ENCODE measurements at regions not wholly inside any gene's neighbourhood (a gene's known extent, or its start where the extent isn't known, plus 50 kb on each side); places are given as distances from the start of the nearest gene placed in this dataset.

GRCh38 chr5:124410539-124411488, 335.6 kb downstream of the ZNF608 start:
- peak in 1 of 2 experiments; percentile 7 for DNase-seq

GRCh38 chr5:124408738-124409453, 337.5 kb downstream of the ZNF608 start:
- no peak for DNase-seq

DNA sequence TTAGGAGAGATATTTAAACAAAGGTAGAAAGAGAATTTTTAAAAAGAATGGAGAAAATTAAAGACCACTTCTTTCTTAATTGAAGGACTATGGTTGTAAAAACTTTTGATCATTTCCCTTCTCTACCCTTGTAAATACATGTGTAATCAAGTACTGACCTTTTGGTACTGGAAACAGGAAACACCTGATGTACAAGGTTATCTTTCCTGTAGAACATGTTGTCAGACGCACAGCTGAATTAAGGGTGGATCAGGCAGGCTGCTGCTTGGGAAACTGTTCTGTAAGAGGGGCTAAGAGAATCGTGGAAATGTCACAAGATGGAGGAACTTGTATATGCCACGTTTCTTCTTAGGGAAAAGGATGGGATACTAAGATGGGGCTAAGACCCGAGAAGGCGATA, 341.6 kb downstream of the ZNF608 start:
- no peak for DNase-seq

DNA sequence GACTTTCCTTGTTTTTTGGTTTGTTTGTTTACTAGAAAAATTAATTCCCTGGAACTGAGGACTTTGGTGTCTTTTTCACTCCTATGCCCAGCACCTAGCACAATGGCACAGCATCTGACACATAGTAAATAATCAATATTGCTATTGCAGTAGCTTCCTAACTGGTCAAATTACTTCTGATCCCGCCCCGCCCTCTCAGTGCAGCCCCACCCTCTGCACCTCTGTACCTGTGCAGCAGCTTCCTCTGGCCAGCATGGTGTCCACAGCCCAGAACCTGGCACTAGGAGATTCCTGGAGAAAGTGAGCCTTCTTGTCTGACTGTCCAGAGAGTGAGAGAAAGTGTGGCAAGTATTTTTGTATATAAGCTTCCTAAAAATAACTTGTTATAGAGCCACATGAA, 343.2 kb downstream of the ZNF608 start:
- no peak for DNase-seq

- DNase-seq: no peak
Observed at GRCh38 chr5:124402144-124402581, 344.3 kb downstream of the ZNF608 start.

DNA sequence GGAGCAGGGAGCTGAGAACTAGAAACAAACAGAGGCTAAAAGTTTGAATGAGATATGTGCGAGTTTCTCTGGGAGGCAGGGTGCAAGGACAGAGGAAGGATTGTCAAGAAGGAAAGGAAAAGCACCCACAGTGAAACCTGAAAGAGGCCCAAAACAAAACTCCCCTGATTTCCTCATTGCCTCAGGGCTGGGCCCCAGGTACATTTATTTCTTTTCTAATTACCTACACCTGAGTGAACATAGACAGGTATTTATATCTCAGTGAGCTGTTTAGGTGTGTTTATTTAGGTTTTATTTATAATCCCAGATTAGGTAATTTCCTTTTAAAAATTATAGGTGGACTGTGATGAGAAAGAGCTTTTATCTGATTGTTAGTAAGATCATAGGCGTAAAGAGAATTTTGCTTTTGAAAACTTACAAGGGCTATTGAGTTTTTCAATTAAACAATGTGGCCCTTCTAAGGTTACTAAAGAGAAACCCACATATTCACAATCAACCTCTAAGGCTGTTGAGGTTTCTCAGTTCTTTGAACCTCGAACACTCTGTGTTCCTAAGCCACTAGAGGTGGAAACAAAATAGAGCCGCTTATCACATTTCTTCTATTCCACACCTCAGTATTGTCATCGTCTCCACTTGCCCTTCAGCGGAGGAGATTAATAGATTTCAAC, 344.8 kb downstream of the ZNF608 start:
- DNase-seq: no peak

DNA sequence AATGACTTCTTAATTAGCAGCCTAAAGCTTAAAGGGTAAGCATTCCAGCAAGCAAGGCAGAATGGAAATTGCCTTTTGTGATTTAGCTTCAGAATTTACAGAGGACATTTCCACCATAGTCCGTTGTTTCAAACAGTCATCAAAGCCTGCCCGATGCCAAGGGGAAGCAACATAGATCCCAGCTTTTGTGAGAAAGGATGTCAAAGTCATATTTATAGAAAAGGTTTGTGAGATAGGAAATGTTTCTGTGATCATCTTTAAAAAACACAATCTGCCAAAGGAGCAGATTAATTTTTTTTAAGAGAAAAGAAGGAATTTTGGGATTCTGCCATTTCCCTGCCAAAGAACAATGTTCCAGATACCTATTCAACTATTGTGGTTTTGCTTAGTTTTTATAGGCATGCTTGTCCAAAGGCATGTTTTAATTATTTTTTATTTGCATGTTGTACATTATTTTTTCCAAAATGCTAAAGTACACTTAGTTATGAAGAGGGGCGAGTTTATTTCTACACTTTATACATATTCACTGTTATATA, 346.9 kb downstream of the ZNF608 start:
- no peak for DNase-seq

DNA sequence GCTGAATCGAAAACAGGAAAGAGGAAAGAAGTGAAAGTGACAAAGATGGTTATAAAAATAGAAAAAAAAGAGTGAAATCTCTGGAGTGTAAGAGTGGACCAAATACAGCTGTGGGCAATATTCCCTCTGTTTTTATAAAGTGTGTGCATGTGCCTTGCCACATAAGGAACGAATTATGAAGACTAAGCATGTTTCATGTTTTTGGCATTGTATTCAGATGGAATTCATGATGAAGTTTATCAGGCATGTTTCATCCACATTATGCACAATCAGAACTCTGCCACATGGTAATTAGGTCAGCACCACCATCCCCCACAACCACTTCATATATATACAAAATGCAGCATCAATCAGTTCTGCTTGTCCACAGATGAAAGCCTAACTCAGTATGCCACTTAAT, 348.0 kb downstream of the ZNF608 start:
- no peak for DNase-seq

DNA sequence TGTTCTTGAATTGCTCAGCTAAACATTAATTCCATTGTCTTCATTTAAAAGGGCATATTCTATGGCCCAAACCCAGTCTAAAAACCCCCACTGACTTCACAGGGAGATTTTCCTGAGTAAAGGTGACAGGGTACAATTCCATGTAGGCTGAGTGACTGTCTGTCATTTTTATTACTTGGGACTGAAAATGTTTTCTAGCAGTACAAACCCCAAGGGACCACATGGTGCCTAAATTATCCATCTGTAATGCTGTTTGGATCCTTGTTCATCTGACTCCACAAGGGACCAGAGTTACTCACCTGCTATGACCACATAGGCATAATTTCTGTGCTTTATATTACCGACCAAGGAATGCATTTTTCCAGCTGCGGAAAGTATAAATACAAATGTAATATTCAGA, 349.1 kb downstream of the ZNF608 start:
- DNase-seq: peak; percentile 1 to 44

- no peak for DNase-seq
Observed at GRCh38 chr5:124395926-124396325, 350.5 kb downstream of the ZNF608 start.

GRCh38 chr5:124395287-124395686, 351.2 kb downstream of the ZNF608 start:
- DNase-seq: no peak

GRCh38 chr5:124394700-124395245, 351.7 kb downstream of the ZNF608 start:
- DNase-seq: no peak

- no peak for DNase-seq
Observed at GRCh38 chr5:124393584-124394379, 352.7 kb downstream of the ZNF608 start.

GRCh38 chr5:124383693-124384092, 362.7 kb downstream of the ZNF608 start:
- DNase-seq: no peak

GRCh38 chr5:124377386-124377785, 369.1 kb downstream of the ZNF608 start:
- DNase-seq: no peak

DNA sequence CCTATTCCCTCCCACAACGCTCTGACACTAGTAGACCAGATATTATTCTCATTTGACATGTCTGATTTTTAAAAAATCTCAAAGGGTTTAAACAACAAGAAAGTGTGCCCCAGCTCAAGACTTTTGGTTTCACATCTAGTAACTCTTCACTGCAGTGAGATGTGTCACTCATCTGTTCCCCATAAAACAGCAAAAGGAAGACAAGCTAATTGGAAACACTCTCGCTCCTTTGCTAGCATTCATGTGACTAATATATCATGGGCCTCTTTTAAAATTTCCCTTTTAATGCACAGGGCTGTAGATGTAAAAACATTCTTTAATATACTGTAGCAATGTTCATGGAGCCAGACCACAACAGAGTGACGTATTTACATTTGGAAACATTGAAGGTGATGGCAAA, 372.6 kb downstream of the ZNF608 start:
- no peak for DNase-seq

- DNase-seq: no peak
Observed at GRCh38 chr5:124372457-124372856, 374.0 kb downstream of the ZNF608 start.

GRCh38 chr5:124371111-124371706, 375.2 kb downstream of the ZNF608 start:
- DNase-seq: no peak

- DNase-seq: no peak
Observed at GRCh38 chr5:124370601-124371000, 375.8 kb downstream of the ZNF608 start.

GRCh38 chr5:124365361-124365801, 381.1 kb downstream of the ZNF608 start:
- DNase-seq: peak; percentile 94 to 96

GRCh38 chr5:124355928-124356327, 390.5 kb downstream of the ZNF608 start:
- DNase-seq: no peak
